Ishikawa (cell line): ENCODE measurements at regions not wholly inside any gene's neighbourhood (a gene's known extent, or its start where the extent isn't known, plus 50 kb on each side); places are given as distances from the start of the nearest gene placed in this dataset.

Source experiments
- CEBPB ChIP-seq: IDR thresholded peaks from 2 replicates; pipeline ENCODE4 v1.6.1; 2012
- CREB1 ChIP-seq: IDR thresholded peaks from 2 replicates; pipeline ENCODE4 v1.6.1; 2012; ENCODE audit warnings: low read depth
- EGR1 ChIP-seq: IDR thresholded peaks from 2 replicates; pipeline ENCODE4 v1.6.1; 2012
- EP300 ChIP-seq: IDR thresholded peaks from 2 replicates; pipeline ENCODE4 v1.6.1; 2012; ENCODE audit warnings: borderline replicate concordance
- FOXM1 ChIP-seq: IDR thresholded peaks from 2 replicates; pipeline ENCODE4 v1.6.1; 2012; ENCODE audit warnings: low read depth, borderline replicate concordance
- NFIC ChIP-seq: IDR thresholded peaks from 2 replicates; pipeline ENCODE4 v1.6.1; 2012
- RAD21 ChIP-seq: IDR thresholded peaks from 2 replicates; pipeline ENCODE4 v1.6.1; 2012; ENCODE audit warnings: low read depth
- TAF1 ChIP-seq: IDR thresholded peaks from 2 replicates; pipeline ENCODE4 v1.6.1; 2012; ENCODE audit warnings: low read depth, mild to moderate bottlenecking
- TCF12 ChIP-seq: IDR thresholded peaks from 2 replicates; pipeline ENCODE4 v1.6.1; 2012; ENCODE audit warnings: low read depth
- TEAD4 ChIP-seq: IDR thresholded peaks from 2 replicates; pipeline ENCODE4 v1.6.1; 2012
- YY1 ChIP-seq: IDR thresholded peaks from 2 replicates; pipeline ENCODE4 v1.6.1; 2012; ENCODE audit warnings: low read depth
- ZBTB7A ChIP-seq: IDR thresholded peaks from 2 replicates; pipeline ENCODE4 v1.6.1; 2012; ENCODE audit warnings: low read depth
- TF ChIP-seq, protein P1 (sequence below): IDR thresholded peaks from 2 replicates; pipeline ENCODE4 v1.6.1; 2012
- TF ChIP-seq, protein P2 (sequence below): IDR thresholded peaks from 2 replicates; pipeline ENCODE4 v1.6.1; 2012
- TF ChIP-seq, protein P3 (sequence below): IDR thresholded peaks from 2 replicates; pipeline ENCODE4 v1.6.1; 2012; ENCODE audit warnings: low read depth, mild to moderate bottlenecking

DNA sequence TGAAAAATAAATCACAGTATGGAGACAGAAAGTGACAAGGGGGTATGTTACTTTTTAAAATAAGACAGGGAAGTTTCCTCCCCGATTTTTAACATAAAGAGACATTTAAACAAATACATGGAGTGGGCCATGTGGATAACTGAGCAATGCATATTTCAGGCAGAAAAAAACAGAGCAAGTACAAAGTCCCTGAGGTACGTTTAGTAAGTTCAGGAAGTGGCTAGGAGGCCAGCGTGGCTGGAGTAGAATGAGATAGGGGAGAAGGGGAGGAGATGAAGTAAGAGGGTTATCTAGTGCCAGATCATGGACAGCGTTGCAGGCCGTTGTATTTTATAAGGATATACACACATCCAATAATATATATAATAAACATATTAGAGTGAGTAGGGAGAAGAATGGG is 84.2 kb upstream of the ELL2 start:
- no peak for TF ChIP-seq TEAD4
- TF ChIP-seq, protein P1, sequence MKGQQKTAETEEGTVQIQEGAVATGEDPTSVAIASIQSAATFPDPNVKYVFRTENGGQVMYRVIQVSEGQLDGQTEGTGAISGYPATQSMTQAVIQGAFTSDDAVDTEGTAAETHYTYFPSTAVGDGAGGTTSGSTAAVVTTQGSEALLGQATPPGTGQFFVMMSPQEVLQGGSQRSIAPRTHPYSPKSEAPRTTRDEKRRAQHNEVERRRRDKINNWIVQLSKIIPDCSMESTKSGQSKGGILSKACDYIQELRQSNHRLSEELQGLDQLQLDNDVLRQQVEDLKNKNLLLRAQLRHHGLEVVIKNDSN = no peak
- no peak for TF ChIP-seq ZBTB7A
- no peak for TF ChIP-seq YY1
- TF ChIP-seq TCF12 = no peak
- TF ChIP-seq, protein P2, sequence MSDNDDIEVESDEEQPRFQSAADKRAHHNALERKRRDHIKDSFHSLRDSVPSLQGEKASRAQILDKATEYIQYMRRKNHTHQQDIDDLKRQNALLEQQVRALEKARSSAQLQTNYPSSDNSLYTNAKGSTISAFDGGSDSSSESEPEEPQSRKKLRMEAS = no peak
- TF ChIP-seq, protein P3, sequence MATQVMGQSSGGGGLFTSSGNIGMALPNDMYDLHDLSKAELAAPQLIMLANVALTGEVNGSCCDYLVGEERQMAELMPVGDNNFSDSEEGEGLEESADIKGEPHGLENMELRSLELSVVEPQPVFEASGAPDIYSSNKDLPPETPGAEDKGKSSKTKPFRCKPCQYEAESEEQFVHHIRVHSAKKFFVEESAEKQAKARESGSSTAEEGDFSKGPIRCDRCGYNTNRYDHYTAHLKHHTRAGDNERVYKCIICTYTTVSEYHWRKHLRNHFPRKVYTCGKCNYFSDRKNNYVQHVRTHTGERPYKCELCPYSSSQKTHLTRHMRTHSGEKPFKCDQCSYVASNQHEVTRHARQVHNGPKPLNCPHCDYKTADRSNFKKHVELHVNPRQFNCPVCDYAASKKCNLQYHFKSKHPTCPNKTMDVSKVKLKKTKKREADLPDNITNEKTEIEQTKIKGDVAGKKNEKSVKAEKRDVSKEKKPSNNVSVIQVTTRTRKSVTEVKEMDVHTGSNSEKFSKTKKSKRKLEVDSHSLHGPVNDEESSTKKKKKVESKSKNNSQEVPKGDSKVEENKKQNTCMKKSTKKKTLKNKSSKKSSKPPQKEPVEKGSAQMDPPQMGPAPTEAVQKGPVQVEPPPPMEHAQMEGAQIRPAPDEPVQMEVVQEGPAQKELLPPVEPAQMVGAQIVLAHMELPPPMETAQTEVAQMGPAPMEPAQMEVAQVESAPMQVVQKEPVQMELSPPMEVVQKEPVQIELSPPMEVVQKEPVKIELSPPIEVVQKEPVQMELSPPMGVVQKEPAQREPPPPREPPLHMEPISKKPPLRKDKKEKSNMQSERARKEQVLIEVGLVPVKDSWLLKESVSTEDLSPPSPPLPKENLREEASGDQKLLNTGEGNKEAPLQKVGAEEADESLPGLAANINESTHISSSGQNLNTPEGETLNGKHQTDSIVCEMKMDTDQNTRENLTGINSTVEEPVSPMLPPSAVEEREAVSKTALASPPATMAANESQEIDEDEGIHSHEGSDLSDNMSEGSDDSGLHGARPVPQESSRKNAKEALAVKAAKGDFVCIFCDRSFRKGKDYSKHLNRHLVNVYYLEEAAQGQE = no peak
- TF ChIP-seq TAF1 = no peak

DNA sequence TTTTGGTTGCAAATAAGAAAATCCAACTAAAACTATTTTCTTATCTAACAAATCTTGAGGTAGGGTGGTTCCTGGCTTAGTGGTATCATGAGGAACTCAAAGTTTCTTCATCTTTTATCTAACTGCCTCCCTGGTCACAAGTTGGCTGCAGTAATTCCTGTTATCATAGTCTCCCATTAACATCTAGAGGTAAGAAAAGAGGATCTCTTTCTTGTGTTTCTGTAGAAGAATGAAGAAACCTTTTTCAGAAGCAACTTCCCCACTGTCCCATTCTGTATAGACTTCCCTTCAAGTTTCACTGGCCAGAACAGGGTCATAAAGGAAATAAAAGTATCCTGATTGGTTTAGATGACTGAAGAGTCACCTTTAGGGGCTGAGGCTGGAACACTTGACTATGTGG is 81.8 kb upstream of the ELL2 start:
- TF ChIP-seq CREB1 = no peak
- no peak for TF ChIP-seq CEBPB
- TF ChIP-seq FOXM1 = no peak
- TF ChIP-seq, protein P1 = no peak
- TF ChIP-seq YY1 = no peak
- TF ChIP-seq, protein P2 = no peak
- no peak for TF ChIP-seq NFIC
- TF ChIP-seq, protein P3 = no peak
- TF ChIP-seq TCF12 = no peak
- no peak for TF ChIP-seq RAD21
- TF ChIP-seq ZBTB7A = no peak
- no peak for TF ChIP-seq TAF1
- TF ChIP-seq EP300 = no peak
- no peak for TF ChIP-seq TEAD4
- TF ChIP-seq EGR1 = no peak

DNA sequence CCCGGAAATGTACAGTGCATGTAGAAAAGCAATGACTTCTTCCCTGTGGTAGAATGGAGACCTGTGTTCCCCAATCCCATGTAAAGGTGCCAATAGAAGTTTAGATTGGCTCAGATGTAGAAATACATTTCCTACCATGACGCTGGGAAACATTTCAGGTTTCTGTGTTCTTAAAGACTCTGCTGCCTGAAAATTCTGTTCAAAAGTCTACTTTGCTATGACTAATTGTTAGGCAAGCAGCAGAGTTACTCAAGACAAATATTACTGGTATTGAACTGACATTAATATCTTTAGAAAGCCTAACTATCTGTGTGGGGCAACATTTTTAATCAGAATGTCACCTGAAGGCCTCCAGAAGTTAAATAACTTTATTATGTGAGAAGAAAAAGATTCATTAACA is 75.5 kb upstream of the ELL2 start:
- TF ChIP-seq YY1 (no peak), NFIC (no peak), FOXM1 (no peak), ZBTB7A (no peak), TEAD4 (no peak), EGR1 (no peak), EP300 (no peak), CREB1 (no peak)
- TF ChIP-seq, protein P3 = no peak

DNA sequence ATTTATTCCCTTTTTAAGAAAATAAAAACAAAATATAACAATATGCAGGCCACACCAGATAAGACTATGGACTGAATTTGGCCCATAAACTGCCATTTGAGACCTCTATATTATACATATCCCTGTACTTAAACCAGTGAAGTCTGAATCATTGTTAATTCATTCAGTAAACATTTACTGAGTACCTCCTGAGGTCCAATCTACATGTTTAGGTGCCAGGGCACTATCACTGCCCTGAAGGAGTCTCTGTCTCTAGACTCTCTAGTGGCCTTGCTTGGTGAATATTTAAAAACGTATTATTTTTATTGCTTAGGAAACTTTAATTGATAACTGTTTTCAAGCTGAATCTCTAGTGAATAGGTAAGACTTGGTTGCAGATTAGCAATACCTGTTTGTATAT is 74.7 kb upstream of the ELL2 start:
- TF ChIP-seq CREB1 (no peak), RAD21 (no peak), TAF1 (no peak), CEBPB (no peak), TCF12 (no peak), TEAD4 (no peak), NFIC (no peak), FOXM1 (no peak), EGR1 (no peak), ZBTB7A (no peak), YY1 (no peak), EP300 (no peak)
- TF ChIP-seq, protein P3 = no peak
- TF ChIP-seq, protein P1 = no peak
- TF ChIP-seq, protein P2 = no peak
